ENCODE measurements at regions not wholly inside any gene's neighbourhood (a gene's known extent, or its start where the extent isn't known, plus 50 kb on each side); places are given as distances from the start of the nearest gene placed in this dataset.

DNA sequence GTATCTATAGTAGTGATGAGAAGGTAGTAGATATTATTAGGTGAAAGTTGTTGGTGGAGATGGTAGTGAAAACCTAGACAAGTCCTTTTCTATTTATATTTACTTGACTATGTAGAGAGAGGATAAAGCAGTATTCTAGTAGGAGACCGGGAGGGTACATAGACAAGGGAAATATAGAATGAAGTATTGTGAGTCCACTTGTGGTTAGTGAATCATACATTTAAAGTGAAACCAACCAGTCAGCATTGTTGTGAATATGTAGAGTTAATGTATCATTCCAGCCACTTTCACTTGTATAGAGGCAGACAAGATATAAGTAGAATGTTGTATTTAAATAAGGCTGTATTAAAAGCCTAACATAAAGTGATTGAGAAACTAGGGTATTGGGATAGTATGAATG lies 1711.3 kb upstream of the ACO1 start:
- no peak for TF ChIP-seq CTCF (IDR thresholded peaks at IDR 0.05; ENCODE audit: borderline replicate concordance, insufficient read depth, low read depth, low read length)

DNA sequence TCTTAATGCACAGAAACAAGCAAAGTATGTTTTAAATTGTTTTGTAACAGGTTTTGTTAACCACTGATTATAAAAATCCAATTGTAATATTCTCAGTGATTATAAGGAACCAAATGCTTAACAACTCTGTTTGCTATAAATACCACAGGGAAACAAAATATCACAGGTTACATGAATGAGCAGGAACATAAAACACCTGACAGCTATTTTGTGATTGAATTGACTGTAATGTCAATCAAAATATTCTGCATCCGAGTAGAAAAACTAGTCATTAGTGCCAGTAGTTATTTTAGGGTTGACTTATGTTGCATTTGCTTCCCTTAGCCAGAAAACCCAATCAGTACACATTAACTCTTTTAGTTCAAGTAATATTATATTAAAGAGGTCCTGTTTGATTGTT lies 1707.8 kb upstream of the ACO1 start:
- TF ChIP-seq CTCF (IDR thresholded peaks at IDR 0.05; ENCODE audit: borderline replicate concordance, insufficient read depth, low read depth, low read length): no peak
- H3K4me3 ChIP-seq (ENCODE audit: low read depth, low read length): no peak overlapping the region

More for the DNA sequence above, 1711.3 kb upstream of the ACO1 start:
- no peak overlapping the region for H3K4me3 ChIP-seq (ENCODE audit: low read depth, low read length)

- no peak overlapping the region for H3K4me3 ChIP-seq (ENCODE audit: low read depth, low read length)
- TF ChIP-seq CTCF (IDR thresholded peaks at IDR 0.05; ENCODE audit: borderline replicate concordance, insufficient read depth, low read depth, low read length): no peak
Measured at GRCh38 chr9:30677221-30677620, 1707.2 kb upstream of the ACO1 start.

- no peak for TF ChIP-seq CTCF (IDR thresholded peaks at IDR 0.05; ENCODE audit: borderline replicate concordance, insufficient read depth, low read depth, low read length)
- H3K4me3 ChIP-seq (ENCODE audit: low read depth, low read length): no peak overlapping the region
Measured at GRCh38 chr9:30688801-30689200, 1695.6 kb upstream of the ACO1 start.

DNA sequence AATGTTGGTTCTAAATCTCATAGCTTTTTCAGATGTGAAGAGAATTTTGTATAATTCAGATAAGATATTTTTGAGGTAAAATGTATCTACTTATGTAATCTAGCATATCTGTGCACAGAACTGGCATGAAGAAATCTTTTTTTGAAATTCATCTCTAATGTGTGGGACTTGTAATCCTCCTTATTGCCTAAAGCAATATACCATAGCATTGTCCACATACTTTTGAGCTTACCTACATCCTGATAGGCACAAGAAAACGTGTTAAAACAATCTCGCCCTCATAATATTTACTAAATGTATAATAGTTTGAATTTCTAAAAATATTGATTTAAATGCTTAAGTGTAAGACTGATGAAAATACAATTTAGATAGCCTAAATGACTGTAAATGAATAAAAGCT lies 1686.5 kb upstream of the ACO1 start:
- H3K4me3 ChIP-seq (ENCODE audit: low read depth, low read length): no peak overlapping the region
- TF ChIP-seq CTCF (IDR thresholded peaks at IDR 0.05; ENCODE audit: borderline replicate concordance, insufficient read depth, low read depth, low read length): no peak

- no peak for TF ChIP-seq CTCF (IDR thresholded peaks at IDR 0.05; ENCODE audit: borderline replicate concordance, insufficient read depth, low read depth, low read length)
Measured at GRCh38 chr9:30711591-30711990, 1672.9 kb upstream of the ACO1 start.

DNA sequence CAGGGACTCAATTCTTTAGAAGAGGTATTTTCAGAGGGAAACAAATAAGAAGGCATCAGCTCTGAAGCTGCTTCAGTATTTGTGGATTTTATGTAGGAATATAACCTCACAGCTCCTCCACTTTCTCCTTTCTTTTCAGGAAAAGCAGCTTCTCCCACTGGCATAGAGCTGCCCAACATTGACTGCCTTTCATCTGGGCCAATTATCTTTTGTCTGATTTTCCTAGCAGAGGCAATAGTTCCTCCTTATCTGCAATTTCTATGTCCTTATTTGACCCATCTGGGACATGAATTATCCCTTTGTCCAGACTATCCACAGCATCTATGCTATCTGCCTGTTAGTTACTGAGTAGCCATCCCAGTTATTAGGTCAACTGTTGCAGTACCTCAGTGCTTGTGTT lies 1671.2 kb upstream of the ACO1 start:
- no peak for TF ChIP-seq CTCF (IDR thresholded peaks at IDR 0.05; ENCODE audit: borderline replicate concordance, insufficient read depth, low read depth, low read length)
- H3K4me3 ChIP-seq (ENCODE audit: low read depth, low read length): no peak overlapping the region

More at GRCh38 chr9:30711591-30711990, 1672.9 kb upstream of the ACO1 start:
- no peak overlapping the region for H3K4me3 ChIP-seq (ENCODE audit: low read depth, low read length)

Measured in GM12875 (cell line).